ENCODE measurements at regions not wholly inside any gene's neighbourhood (a gene's known extent, or its start where the extent isn't known, plus 50 kb on each side); places are given as distances from the start of the nearest gene placed in this dataset.
A peak's percentile ranks its signal among the peaks of the same experiment; 100 is the strongest.
"Not testable (repeated sequence)": the region's sequence is repeated elsewhere in the genome, so short reads cannot be mapped to it uniquely, and the experiment has no call there.

- no peak overlapping the region for H3K4me3 ChIP-seq (ENCODE audit: low read depth, poor library complexity, severe bottlenecking)
- DNase-seq (ENCODE audit: low spot score in 2 of 2): no peak
- WGBS, 2 donors: 78 to 88% methylated on average over 5 of the region's 5 CpGs
- intact Hi-C loops (cut with DNase I; ENCODE audit: low total_unique reads): loop anchor here (10.0 kb wide), 1 partner anchor 59 kb away; no protein-coding TSS in a partner anchor
- TF ChIP-seq CTCF (IDR thresholded peaks at IDR 0.05) (no peak), POLR2A (IDR thresholded peaks at IDR 0.05) (no peak)
Measured at GRCh38 chr9:6113312-6113711, 97.9 kb upstream of the RANBP6 start.

GRCh38 chr9:6109986-6110385 lies 94.6 kb upstream of the RANBP6 start:
- TF ChIP-seq POLR2A (IDR thresholded peaks at IDR 0.05) (no peak), CTCF (IDR thresholded peaks at IDR 0.05) (no peak)
- DNase-seq (ENCODE audit: low spot score in 2 of 2): no peak
- intact Hi-C loops (cut with DNase I; ENCODE audit: low total_unique reads): loop anchor here (10.0 kb wide), 1 partner anchor 55 kb away; no protein-coding TSS in a partner anchor
- H3K4me3 ChIP-seq (ENCODE audit: low read depth, poor library complexity, severe bottlenecking): no peak overlapping the region
- WGBS, 2 donors: 48 to 58% methylated on average over 2 of the region's 2 CpGs

- no peak for DNase-seq (ENCODE audit: low spot score in 2 of 2)
- TF ChIP-seq CTCF (IDR thresholded peaks at IDR 0.05) (no peak), POLR2A (IDR thresholded peaks at IDR 0.05) (no peak)
- intact Hi-C loops (cut with DNase I; ENCODE audit: low total_unique reads): no loop called here
- H3K4me3 ChIP-seq (ENCODE audit: low read depth, poor library complexity, severe bottlenecking): no peak overlapping the region
Measured at GRCh38 chr9:6109571-6109970, 94.1 kb upstream of the RANBP6 start.

GRCh38 chr9:6106711-6107339 lies 91.4 kb upstream of the RANBP6 start:
- no peak for DNase-seq (ENCODE audit: low spot score in 2 of 2)
- intact Hi-C loops (cut with DNase I; ENCODE audit: low total_unique reads): no loop called here

GRCh38 chr9:6105738-6106137 lies 90.3 kb upstream of the RANBP6 start:
- no peak for TF ChIP-seq POLR2A (IDR thresholded peaks at IDR 0.05)
- TF ChIP-seq CTCF (IDR thresholded peaks at IDR 0.05): no peak
- WGBS, 2 donors: 95 to 100% methylated on average over 1 of the region's 1 CpG
- intact Hi-C loops (cut with DNase I; ENCODE audit: low total_unique reads): no loop called here
- H3K4me3 ChIP-seq (ENCODE audit: low read depth, poor library complexity, severe bottlenecking): no peak overlapping the region
- DNase-seq (ENCODE audit: low spot score in 2 of 2): no peak

More at GRCh38 chr9:6106711-6107339, 91.4 kb upstream of the RANBP6 start:
- no peak overlapping the region for H3K4me3 ChIP-seq (ENCODE audit: low read depth, poor library complexity, severe bottlenecking)
- WGBS, 2 donors: 7 to 11% methylated on average over 2 of the region's 2 CpGs
- TF ChIP-seq POLR2A (IDR thresholded peaks at IDR 0.05) (no peak), CTCF (IDR thresholded peaks at IDR 0.05) (no peak)

GRCh38 chr9:6104406-6104805 lies 89.0 kb upstream of the RANBP6 start:
- intact Hi-C loops (cut with DNase I; ENCODE audit: low total_unique reads); H3K4me3 ChIP-seq (ENCODE audit: low read depth, poor library complexity, severe bottlenecking); DNase-seq (ENCODE audit: low spot score in 2 of 2): not testable (repeated sequence)
- 59 to 73% methylated on average over 3 of the region's 3 CpGs for WGBS, 2 donors

GRCh38 chr9:6103911-6104310 lies 88.5 kb upstream of the RANBP6 start:
- H3K4me3 ChIP-seq (ENCODE audit: low read depth, poor library complexity, severe bottlenecking); intact Hi-C loops (cut with DNase I; ENCODE audit: low total_unique reads); DNase-seq (ENCODE audit: low spot score in 2 of 2): not testable (repeated sequence)
- 67 to 85% methylated on average over 3 of the region's 3 CpGs for WGBS, 2 donors

GRCh38 chr9:6102336-6102987 lies 87.0 kb upstream of the RANBP6 start:
- peak in 1 of 2 donors; percentile 74 for DNase-seq (ENCODE audit: low spot score in 2 of 2)
- intact Hi-C loops (cut with DNase I; ENCODE audit: low total_unique reads); H3K4me3 ChIP-seq (ENCODE audit: low read depth, poor library complexity, severe bottlenecking): not testable (repeated sequence)
- WGBS, 2 donors: 43 to 66% methylated on average over 4 of the region's 4 CpGs

GRCh38 chr9:6101725-6102124 lies 86.3 kb upstream of the RANBP6 start:
- intact Hi-C loops (cut with DNase I; ENCODE audit: low total_unique reads); H3K4me3 ChIP-seq (ENCODE audit: low read depth, poor library complexity, severe bottlenecking); DNase-seq (ENCODE audit: low spot score in 2 of 2): not testable (repeated sequence)
- 90 to 95% methylated on average over 1 of the region's 1 CpG for WGBS, 2 donors

Measured in lower leg skin (tissue), 4 donors.